ENCODE measurements at regions not wholly inside any gene's neighbourhood (a gene's known extent, or its start where the extent isn't known, plus 50 kb on each side); places are given as distances from the start of the nearest gene placed in this dataset.

- DNase-seq (ENCODE audit: low read depth in 2 of 2), result no peak
These were observed 92.7 kb upstream of the RPL34 start for GRCh38 chr4:108527723-108528122.

GRCh38 chr4:108520807-108521206 lies 99.6 kb upstream of the RPL34 start:
- DNase-seq (ENCODE audit: low read depth in 2 of 2), result no peak

DNA sequence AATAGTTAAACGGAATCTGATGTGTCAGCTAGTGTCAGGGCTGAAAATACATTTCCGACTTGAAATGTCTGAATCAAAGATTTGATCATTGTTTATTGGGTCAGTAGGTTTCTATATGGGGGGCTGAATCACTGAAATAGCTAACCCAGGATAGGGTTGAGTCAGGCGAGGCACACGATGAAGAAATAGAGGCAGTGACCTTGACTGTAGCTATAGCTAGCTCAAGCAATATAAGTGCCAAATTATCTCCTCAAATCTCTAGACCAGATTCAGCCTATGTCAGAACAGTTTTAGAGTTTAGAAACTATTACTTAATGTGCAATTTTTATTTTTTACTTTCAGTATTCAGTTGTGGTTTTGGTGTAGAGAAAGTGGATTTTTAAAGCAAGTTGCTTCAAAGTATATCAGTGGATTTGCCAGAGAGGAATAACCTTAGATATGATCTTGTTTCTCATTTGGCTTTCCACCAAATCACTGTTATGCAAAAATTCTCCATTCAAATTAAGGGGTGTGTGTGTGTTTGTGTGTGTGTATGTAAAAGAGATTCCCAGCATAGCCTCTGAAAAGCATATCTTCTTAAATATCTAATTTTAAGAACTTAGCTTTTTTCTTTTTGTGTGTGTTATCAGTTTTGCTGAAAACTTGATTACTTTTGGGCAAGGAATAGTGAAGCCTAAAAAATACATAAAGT lies 100.3 kb upstream of the RPL34 start:
- no peak for DNase-seq (ENCODE audit: low read depth in 2 of 2)

- no peak for DNase-seq (ENCODE audit: low read depth in 2 of 2)
These were observed 101.1 kb upstream of the RPL34 start for GRCh38 chr4:108519208-108519833.

DNA sequence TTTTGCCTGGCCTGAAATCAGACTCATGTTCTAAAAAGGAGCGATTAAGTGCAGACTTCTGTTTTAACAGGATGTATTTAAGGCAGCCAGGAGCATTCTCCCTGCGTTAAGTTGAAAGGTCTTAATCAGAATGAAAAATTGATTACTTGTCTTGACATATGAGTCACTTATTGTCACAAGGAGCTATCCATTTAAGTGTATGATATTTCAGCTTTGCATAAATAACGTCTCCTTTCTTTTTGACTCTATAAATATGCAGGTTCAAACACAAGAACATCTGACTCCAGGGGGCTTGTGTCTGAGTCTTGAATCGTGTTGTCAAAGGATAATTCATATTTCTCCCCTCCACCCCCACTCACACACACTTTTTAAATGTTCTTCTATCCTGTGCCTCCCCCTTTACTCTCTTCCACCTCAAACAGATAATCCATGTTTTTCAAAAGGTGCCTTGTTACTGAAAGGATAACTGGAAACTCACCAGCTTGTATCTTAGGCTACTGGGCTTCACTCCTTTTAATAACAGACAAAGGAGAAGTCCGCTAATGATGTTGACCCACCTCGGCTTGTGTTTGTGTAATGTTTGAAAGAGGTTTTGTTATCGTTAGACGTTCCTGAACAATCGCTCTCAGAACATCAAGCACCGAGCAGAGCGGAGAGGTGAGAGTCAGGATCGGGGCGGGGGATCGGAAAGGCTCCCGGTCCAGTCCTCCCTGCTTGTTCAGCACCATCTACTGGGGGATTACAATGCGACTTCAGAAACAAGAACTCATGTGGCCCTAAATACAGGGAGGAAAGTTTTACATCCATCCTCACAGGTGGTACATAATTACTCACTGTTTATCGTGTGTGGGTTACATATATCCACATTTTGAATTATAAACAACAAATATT lies 107.5 kb upstream of the RPL34 start:
- peak in 1 of 2 donors; percentile 18 for DNase-seq (ENCODE audit: low read depth in 2 of 2)

- DNase-seq (ENCODE audit: low read depth in 2 of 2), result no peak
These were observed 108.8 kb upstream of the RPL34 start for GRCh38 chr4:108511618-108512017.

GRCh38 chr4:108502356-108502755 lies 118.0 kb upstream of the RPL34 start:
- no peak for DNase-seq (ENCODE audit: low read depth in 2 of 2)

GRCh38 chr4:108498925-108499324 lies 121.5 kb upstream of the RPL34 start:
- DNase-seq (ENCODE audit: low read depth in 2 of 2), result no peak

GRCh38 chr4:108493596-108493931 lies 126.8 kb upstream of the RPL34 start:
- no peak for DNase-seq (ENCODE audit: low read depth in 2 of 2)

- DNase-seq (ENCODE audit: low read depth in 2 of 2), result no peak
These were observed 127.4 kb upstream of the RPL34 start for GRCh38 chr4:108492816-108493595.

GRCh38 chr4:108488865-108489264 lies 131.5 kb upstream of the RPL34 start:
- no peak for DNase-seq (ENCODE audit: low read depth in 2 of 2)

- no peak for DNase-seq (ENCODE audit: low read depth in 2 of 2)
These were observed 134.3 kb upstream of the RPL34 start for GRCh38 chr4:108486046-108486445.

GRCh38 chr4:108484187-108484586 lies 136.2 kb upstream of the RPL34 start:
- DNase-seq (ENCODE audit: low read depth in 2 of 2), result no peak

DNA sequence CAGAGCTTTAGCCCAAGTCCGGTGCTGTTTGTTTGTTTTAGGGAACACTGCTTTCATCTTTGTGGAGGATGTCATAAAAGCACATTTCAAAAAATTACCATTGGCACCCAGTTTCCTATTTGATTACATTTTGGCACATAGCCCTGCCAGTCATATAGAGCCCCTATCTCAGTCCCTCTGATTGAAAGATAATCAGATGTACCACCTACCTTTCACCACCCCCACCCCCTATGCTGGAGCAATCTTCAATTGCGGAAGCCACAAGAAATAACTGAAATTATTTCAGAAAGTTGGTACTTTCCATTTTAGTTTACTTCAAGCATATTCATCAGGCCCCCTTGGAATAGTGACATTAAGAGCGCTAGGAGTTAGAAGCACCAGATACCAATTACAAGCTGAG lies 136.7 kb upstream of the RPL34 start:
- DNase-seq (ENCODE audit: low read depth in 2 of 2), result no peak

- peak; percentile 12 for DNase-seq (ENCODE audit: low read depth in 2 of 2)
These were observed 137.3 kb upstream of the RPL34 start for GRCh38 chr4:108483079-108483478.

- no peak for DNase-seq (ENCODE audit: low read depth in 2 of 2)
These were observed 139.5 kb upstream of the RPL34 start for GRCh38 chr4:108480881-108481280.

DNA sequence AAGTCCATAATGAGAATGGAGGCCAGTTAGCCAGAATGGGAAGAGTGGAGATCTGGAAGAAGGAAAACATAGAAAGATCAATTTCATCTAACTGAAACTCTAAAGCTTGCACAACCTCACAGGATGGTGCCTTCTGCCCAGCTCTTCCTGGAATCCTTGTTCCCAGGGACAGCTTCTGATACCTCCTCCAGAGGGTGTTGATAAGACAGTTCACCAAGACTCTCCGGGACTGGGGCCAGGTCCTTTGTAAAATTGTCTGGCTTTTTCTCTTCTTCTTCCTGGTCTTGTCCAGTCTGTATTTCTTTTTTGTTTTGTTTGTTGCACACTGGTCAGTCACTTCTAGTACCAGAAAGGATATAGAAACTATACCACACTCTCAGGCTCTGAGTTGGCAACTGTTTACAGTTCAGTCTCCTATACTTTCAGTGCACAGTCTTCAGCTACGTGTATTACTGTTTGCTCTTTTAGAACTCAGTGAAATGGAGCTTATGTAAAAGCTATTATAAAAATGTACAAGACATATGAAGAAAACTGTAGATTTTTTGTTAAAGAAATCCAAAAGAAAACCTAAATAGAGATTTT lies 142.8 kb upstream of the RPL34 start:
- no peak for DNase-seq (ENCODE audit: low read depth in 2 of 2)

GRCh38 chr4:108473163-108473720 lies 147.1 kb upstream of the RPL34 start:
- DNase-seq (ENCODE audit: low read depth in 2 of 2), result no peak

- no peak for DNase-seq (ENCODE audit: low read depth in 2 of 2)
These were observed 153.2 kb upstream of the RPL34 start for GRCh38 chr4:108466936-108467902.

DNA sequence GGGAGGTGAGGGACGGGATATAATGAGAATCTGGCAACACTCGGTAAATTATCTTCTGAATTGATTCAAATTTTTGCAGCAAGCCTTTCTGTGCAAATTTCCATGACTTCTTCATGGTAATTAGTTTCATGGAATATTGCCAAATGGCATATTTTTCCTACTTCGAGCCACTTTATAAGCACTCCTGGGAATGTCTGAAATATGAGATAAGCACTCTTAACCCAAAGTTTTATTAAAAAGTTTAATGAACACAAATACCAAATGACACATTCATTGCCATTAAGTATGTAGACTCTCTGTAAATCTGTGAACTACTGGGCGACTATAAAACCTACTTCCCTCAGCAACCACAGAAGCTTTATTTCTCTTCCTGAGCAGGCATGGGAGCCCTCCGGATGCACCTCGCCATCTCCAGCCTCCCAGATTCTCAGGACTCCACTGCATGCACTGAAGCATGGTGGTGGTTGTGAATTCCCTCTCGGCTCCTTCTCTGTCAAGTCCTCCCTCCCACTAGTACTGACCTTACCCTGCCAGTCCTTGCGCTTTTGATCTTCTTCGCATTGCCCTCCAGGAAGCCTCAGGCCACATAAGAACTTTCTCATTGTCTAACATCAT lies 154.4 kb upstream of the RPL34 start:
- DNase-seq (ENCODE audit: low read depth in 2 of 2), result no peak
